ENCODE measurements at regions not wholly inside any gene's neighbourhood (a gene's known extent, or its start where the extent isn't known, plus 50 kb on each side); places are given as distances from the start of the nearest gene placed in this dataset.
A peak's percentile ranks its signal among the peaks of the same experiment; 100 is the strongest.

DNA sequence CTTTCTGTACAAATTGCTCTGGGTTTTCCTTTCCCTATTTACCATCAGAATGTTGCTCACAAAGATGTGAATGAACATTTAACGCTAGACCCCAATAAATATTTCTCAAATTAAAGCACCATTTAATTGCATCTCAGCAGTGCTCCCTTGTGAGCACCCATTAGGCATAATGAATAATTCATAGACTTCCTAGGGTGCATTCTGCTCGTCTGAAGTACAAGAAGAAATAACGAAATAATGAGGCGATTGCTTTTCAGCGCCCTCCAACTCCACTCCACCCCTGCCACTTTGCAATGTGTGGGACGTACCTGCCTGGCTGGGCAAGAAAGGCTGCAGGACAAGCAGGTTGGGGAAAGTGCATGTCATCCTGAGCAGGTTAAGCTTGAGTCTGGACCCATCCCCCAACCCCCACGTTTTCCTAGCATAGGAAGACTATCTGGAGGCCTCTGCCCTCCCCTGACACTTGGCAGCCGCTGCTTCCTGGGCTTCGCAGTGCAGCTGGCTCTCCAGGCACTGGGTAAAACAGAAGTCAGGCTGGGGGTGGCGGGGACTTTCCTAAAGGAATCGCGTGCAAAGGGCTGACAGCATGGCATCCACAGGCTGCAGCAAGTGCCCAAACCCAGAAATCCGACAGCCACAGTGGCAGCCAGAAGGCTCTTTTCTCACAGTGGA lies 253.7 kb downstream of the DUSP6 start:
- 65 to 77% methylated on average over 13 of the region's 13 CpGs for WGBS, 2 donors
- Histone ChIP-seq H3K4me3 (no peak overlapping the region), H3K9me3 (ENCODE audit: control insufficient read depth in 4 of 4, insufficient read depth in 3 of 4, low read length in 3 of 4) (no peaks in the 10 kb centered on the region), H3K27ac (ENCODE audit: low read depth in 1 of 2, low read length in 1 of 2) (no peak overlapping the region), H3K36me3 (ENCODE audit: control insufficient read depth in 4 of 4, insufficient read depth in 4 of 4, low read length in 4 of 4) (no peaks in the 10 kb centered on the region), H3K27me3 (ENCODE audit: control insufficient read depth in 3 of 3, insufficient read depth in 3 of 3, low read length in 2 of 3) (no peaks in the 10 kb centered on the region), H3K9ac (ENCODE audit: insufficient read depth in 1 of 2, low read length in 2 of 2) (no peak overlapping the region), H3K4me1 (ENCODE audit: control insufficient read depth in 5 of 5, insufficient read depth in 5 of 5, low read length in 5 of 5) (peaks cover 0 to 4% (median 0%) of the 10 kb centered on the region in 5 donors)
- ATAC-seq (ENCODE audit: insufficient read depth, low FRiP score) (no peak), DNase-seq (peak; percentile 33 to 70 (median 52))
- TF ChIP-seq, protein P1, sequence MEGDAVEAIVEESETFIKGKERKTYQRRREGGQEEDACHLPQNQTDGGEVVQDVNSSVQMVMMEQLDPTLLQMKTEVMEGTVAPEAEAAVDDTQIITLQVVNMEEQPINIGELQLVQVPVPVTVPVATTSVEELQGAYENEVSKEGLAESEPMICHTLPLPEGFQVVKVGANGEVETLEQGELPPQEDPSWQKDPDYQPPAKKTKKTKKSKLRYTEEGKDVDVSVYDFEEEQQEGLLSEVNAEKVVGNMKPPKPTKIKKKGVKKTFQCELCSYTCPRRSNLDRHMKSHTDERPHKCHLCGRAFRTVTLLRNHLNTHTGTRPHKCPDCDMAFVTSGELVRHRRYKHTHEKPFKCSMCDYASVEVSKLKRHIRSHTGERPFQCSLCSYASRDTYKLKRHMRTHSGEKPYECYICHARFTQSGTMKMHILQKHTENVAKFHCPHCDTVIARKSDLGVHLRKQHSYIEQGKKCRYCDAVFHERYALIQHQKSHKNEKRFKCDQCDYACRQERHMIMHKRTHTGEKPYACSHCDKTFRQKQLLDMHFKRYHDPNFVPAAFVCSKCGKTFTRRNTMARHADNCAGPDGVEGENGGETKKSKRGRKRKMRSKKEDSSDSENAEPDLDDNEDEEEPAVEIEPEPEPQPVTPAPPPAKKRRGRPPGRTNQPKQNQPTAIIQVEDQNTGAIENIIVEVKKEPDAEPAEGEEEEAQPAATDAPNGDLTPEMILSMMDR (IDR thresholded peaks at IDR 0.05; ENCODE audit: control extremely low read depth, extremely low read depth) = no peak

DNA sequence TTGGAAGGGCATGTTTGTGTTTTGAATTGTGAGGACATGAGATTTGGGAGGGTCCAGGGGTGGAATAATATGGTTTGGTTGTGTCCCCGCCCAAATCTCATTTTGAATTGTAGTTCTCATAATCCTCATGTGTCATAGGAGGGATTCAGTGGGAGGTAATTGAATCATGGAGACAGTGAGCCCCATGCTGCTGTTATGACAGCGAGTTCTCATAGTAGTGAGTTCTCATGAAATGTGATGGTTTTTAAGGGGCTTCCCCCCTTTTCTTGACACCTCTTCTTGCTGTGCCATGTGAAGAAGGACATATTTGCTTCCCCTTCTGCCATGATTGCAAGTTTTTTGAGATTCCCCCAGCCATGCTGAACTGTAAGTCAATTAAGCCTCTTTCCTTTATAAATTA lies 260.0 kb downstream of the DUSP6 start:
- TF ChIP-seq, protein P1 (IDR thresholded peaks at IDR 0.05; ENCODE audit: control extremely low read depth, extremely low read depth) = no peak
- H3K27ac ChIP-seq (ENCODE audit: low read depth in 1 of 2, low read length in 1 of 2) = no peak overlapping the region
- H3K36me3 ChIP-seq (ENCODE audit: control insufficient read depth in 4 of 4, insufficient read depth in 4 of 4, low read length in 4 of 4) = no peaks in the 10 kb centered on the region
- 95 to 96% methylated on average over 2 of the region's 2 CpGs for WGBS, 2 donors
- no peak for ATAC-seq (ENCODE audit: insufficient read depth, low FRiP score)
- DNase-seq = no peak
- H3K27me3 ChIP-seq (ENCODE audit: control insufficient read depth in 3 of 3, insufficient read depth in 3 of 3, low read length in 2 of 3) = no peaks in the 10 kb centered on the region
- H3K4me1 ChIP-seq (ENCODE audit: control insufficient read depth in 5 of 5, insufficient read depth in 5 of 5, low read length in 5 of 5) = no peaks in the 10 kb centered on the region
- no peak overlapping the region for H3K9ac ChIP-seq (ENCODE audit: insufficient read depth in 1 of 2, low read length in 2 of 2)
- peaks cover 0 to 9% (median 3%) of the 10 kb centered on the region in 4 donors for H3K9me3 ChIP-seq (ENCODE audit: control insufficient read depth in 4 of 4, insufficient read depth in 3 of 4, low read length in 3 of 4)
- H3K4me3 ChIP-seq = no peak overlapping the region

DNA sequence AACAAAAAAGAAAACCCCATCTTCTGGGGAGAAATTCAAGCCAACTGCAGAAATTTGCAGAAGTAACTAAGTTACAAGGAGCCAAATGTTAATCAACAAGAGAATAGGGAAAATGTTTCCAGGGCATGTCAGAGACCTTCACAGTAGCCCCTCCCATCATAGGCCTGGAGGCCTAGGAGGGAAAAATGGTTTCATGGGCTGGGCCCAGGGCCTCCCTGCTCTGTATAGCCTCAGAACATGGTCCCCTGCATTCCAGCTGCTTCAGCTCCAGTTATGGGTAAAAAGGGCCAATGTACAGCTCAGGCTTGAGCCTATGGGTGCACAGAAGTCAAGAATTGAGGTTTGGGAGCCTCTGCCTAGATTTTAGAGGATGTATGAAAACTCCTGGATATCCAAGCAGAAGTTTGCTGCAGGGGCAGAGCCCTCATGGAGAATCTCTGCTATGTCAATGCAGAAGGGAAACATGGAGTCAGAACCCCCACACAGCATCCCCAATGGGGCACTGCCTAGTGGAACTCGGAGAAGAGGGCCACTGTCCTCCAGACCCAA lies 260.9 kb downstream of the DUSP6 start:
- TF ChIP-seq, protein P1 (IDR thresholded peaks at IDR 0.05; ENCODE audit: control extremely low read depth, extremely low read depth) = no peak
- H3K27ac ChIP-seq (ENCODE audit: low read depth in 1 of 2, low read length in 1 of 2) = no peak overlapping the region
- 88 to 98% methylated on average over 1 of the region's 1 CpG for WGBS, 2 donors
- no peak for ATAC-seq (ENCODE audit: insufficient read depth, low FRiP score)
- H3K27me3 ChIP-seq (ENCODE audit: control insufficient read depth in 3 of 3, insufficient read depth in 3 of 3, low read length in 2 of 3) = no peaks in the 10 kb centered on the region
- H3K36me3 ChIP-seq (ENCODE audit: control insufficient read depth in 4 of 4, insufficient read depth in 4 of 4, low read length in 4 of 4) = no peaks in the 10 kb centered on the region
- H3K9ac ChIP-seq (ENCODE audit: insufficient read depth in 1 of 2, low read length in 2 of 2) = no peak overlapping the region
- peaks cover 0 to 3% (median 0%) of the 10 kb centered on the region in 5 donors for H3K4me1 ChIP-seq (ENCODE audit: control insufficient read depth in 5 of 5, insufficient read depth in 5 of 5, low read length in 5 of 5)
- H3K4me3 ChIP-seq = no peak overlapping the region
- DNase-seq = no peak
- H3K9me3 ChIP-seq (ENCODE audit: control insufficient read depth in 4 of 4, insufficient read depth in 3 of 4, low read length in 3 of 4) = peaks cover 0 to 9% (median 3%) of the 10 kb centered on the region in 4 donors

Measured in lung (tissue), 11 donors.